HG02571 (cell line): ENCODE measurements at regions not wholly inside any gene's neighbourhood (a gene's known extent, or its start where the extent isn't known, plus 50 kb on each side); places are given as distances from the start of the nearest gene placed in this dataset.

Experiments
- ATAC-seq: cut with Tn5 transposase; IDR thresholded peaks from one replicate; pipeline ENCODE4 v1.9.1; 2021; ENCODE audit warnings: mild to moderate bottlenecking, moderate library complexity; ENCODE audit not compliant: unreplicated experiment

GRCh38 chr3:124467980-124468902 is 262.0 kb upstream of the UMPS start:
- no peak for ATAC-seq

GRCh38 chr3:124469555-124469954 is 260.7 kb upstream of the UMPS start:
- ATAC-seq, result no peak

GRCh38 chr3:124478830-124479229 is 251.4 kb upstream of the UMPS start:
- no peak for ATAC-seq

- ATAC-seq, result no peak
These were observed 246.3 kb upstream of the UMPS start for GRCh38 chr3:124483915-124484470.

- no peak for ATAC-seq
These were observed 243.9 kb upstream of the UMPS start for GRCh38 chr3:124486324-124486723.

GRCh38 chr3:124489506-124489905 is 240.7 kb upstream of the UMPS start:
- no peak for ATAC-seq

- ATAC-seq, result no peak
These were observed 239.2 kb upstream of the UMPS start for GRCh38 chr3:124491098-124491497.

- ATAC-seq, result no peak
These were observed 238.4 kb upstream of the UMPS start for GRCh38 chr3:124491875-124492274.

- no peak for ATAC-seq
These were observed 237.4 kb upstream of the UMPS start for GRCh38 chr3:124492824-124493223.

GRCh38 chr3:124496061-124496460 is 234.2 kb upstream of the UMPS start:
- no peak for ATAC-seq

GRCh38 chr3:124497487-124497886 is 232.8 kb upstream of the UMPS start:
- ATAC-seq, result no peak

GRCh38 chr3:124498891-124499290 is 231.4 kb upstream of the UMPS start:
- ATAC-seq, result no peak

- no peak for ATAC-seq
These were observed 225.8 kb upstream of the UMPS start for GRCh38 chr3:124504332-124505059.

- no peak for ATAC-seq
These were observed 220.4 kb upstream of the UMPS start for GRCh38 chr3:124509884-124510283.

- ATAC-seq, result no peak
These were observed 220.0 kb upstream of the UMPS start for GRCh38 chr3:124510290-124510689.

GRCh38 chr3:124512881-124513609 is 217.2 kb upstream of the UMPS start:
- no peak for ATAC-seq

GRCh38 chr3:124513610-124513997 is 216.6 kb upstream of the UMPS start:
- ATAC-seq, result no peak

- no peak for ATAC-seq
These were observed 215.6 kb upstream of the UMPS start for GRCh38 chr3:124514683-124515082.

GRCh38 chr3:124516333-124516732 is 213.9 kb upstream of the UMPS start:
- ATAC-seq, result no peak

GRCh38 chr3:124517306-124517705 is 212.9 kb upstream of the UMPS start:
- ATAC-seq, result no peak

GRCh38 chr3:124518350-124518749 is 211.9 kb upstream of the UMPS start:
- no peak for ATAC-seq
